Caki2 (cell line): ENCODE measurements at regions not wholly inside any gene's neighbourhood (a gene's known extent, or its start where the extent isn't known, plus 50 kb on each side); places are given as distances from the start of the nearest gene placed in this dataset.

ENCODE experiments used
- DNase-seq: peaks from one replicate; pipeline ENCODE4 v3.0.0-alpha.2; 2015; ENCODE audit warnings: low read depth
- in situ Hi-C: cut with HindIII; loops from 2 replicates; pipeline ENCODE4 v1.10.0; 2016; ENCODE audit warnings: low sequenced_read_pairs, low pct_unique_long_range_greater_than_20kb, mixed read lengths

- in situ Hi-C loops: no loop called here
- DNase-seq: no peak
These were observed 405.8 kb upstream of the ADAMTS9 start for GRCh38 chr3:65093641-65094040.

DNA sequence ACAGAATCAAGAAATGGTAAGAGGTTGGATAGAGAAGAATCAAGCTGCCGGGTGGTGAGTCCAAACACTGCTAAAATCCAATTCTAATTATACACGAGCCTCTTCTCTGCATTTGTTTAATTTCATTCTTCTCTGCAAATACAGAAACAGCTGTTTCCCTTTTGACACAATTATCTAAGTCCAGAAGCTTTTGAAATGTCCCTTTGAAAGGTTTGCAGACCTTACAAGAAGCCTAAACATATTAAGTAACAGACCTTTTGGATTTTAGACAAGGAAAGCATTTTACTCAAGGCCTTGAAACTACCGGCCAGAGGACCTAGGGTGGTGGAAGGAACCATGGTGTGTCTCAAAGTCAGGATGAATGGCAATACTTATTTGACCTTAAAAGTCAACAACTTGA is 403.8 kb upstream of the ADAMTS9 start:
- no peak for DNase-seq
- in situ Hi-C loops: no loop called here

DNA sequence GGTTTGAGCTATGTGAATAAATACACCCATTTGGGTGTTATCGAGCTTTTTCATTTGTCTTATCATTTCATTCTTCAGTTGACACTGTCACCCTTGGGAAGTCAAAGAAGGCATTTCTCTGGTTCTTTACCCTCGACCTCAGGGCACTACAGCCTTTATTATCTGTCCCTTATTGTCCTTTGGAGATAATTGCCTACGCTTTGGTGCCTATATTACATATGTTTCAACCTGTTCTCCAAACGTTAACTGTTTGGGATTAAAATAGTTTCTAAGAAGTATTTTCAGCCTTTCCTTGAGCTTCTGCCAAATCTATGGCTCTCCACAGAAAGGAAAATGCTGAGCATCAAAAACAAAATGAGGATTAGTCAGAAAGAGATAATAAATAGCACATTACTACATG is 395.4 kb upstream of the ADAMTS9 start:
- in situ Hi-C loops: no loop called here
- DNase-seq: no peak

DNA sequence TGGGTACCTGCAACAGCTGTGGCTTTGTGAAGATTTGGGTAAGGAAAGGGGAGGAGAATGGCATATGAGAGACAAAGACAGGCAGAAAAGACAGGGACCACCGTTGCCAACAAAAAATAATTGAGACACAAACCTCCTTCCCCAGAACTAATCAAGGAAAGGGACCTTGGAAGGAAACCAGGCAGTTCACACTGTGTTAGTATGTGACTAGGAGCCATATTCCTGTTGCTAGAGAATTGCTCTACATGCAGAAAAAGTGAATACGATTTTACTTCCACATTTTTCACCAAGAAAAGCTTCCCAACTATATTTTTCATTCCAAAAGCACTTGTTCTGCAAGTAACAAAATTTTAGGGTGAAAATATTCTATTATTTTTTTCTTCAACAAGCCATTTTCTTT is 393.7 kb upstream of the ADAMTS9 start:
- in situ Hi-C loops: no loop called here
- DNase-seq: no peak

GRCh38 chr3:65080432-65080831 is 392.6 kb upstream of the ADAMTS9 start:
- no peak for DNase-seq
- in situ Hi-C loops: no loop called here

DNA sequence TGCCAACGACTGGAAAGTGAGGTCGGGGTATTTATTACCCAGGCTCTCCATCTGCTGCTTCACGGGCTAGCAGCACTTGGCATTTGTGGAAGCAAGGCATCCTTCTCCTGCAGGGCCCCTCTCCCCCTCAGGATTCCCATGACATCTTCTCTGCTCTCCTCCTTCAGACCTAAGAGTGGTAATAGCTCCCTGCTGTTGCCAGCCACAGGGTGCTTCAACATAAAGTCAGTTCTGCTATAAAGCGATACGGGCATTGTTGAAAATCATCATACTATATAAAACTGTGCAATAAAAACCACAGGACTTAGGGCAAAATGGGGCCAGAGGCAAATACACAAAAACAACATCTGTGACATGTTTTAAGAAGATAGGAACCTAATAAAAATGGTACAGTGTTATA is 391.8 kb upstream of the ADAMTS9 start:
- DNase-seq: no peak
- in situ Hi-C loops: no loop called here

GRCh38 chr3:65078748-65079147 is 390.9 kb upstream of the ADAMTS9 start:
- no peak for DNase-seq
- in situ Hi-C loops: no loop called here

DNA sequence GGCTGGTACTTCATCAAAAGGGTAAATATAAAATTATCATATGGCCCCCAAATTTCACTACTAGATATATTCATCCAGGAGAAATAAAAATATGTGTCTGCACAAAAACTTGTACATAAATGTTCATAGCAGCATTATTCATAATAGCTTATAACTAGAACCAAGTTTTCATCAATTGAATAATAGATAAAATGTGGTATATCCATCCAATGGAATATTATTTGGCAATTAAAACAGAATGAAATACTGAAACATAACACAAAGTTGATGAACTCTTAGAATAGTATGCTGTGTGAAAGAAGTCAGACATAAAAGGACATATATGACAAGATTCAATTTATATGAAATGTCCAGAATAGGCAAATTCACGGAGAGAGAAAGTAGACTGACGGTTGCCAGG is 389.3 kb upstream of the ADAMTS9 start:
- in situ Hi-C loops: no loop called here
- DNase-seq: no peak

GRCh38 chr3:65070968-65071367 is 383.2 kb upstream of the ADAMTS9 start:
- DNase-seq: no peak
- in situ Hi-C loops: no loop called here

DNA sequence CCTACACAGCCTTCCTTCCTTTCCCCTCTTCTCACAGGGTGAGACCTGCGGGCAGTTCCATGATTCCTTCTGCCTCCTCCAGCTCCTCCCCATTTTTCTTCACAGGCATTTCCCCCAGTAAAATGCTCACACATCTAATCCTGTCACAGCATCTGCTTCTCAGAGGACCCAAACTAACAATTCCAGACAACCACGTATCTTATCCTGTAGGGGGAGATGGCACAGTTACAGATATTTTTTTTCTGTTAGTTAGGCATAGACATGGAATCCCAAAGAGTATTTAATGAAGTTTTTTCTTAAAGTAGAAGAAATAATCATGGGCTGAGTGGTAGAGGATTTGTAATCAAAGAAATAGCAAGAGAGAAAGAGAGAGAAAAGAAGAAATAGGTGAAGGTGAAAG is 373.1 kb upstream of the ADAMTS9 start:
- in situ Hi-C loops: no loop called here
- no peak for DNase-seq

DNA sequence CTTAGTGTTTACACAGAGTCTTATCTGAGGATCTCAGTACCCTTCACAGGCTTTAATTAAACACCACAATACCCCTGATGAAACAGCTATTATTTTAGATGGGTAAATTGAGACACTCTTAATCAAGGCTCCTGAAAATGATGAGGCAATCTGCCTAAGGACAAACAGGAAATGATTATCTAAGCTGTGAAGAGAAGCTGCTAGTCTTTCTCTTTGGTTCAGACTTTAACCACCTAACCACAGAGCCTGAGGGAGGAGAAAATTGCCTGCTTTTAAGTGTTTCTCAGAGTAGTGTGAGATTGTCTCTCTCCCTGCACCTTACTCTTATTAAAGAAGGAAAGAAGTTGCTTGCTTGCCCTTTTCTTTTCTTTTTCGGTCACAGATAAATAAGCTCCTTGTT is 364.3 kb upstream of the ADAMTS9 start:
- in situ Hi-C loops: no loop called here
- DNase-seq: no peak

- no peak for DNase-seq
- in situ Hi-C loops: no loop called here
These were observed 360.4 kb upstream of the ADAMTS9 start for GRCh38 chr3:65048151-65048550.

DNA sequence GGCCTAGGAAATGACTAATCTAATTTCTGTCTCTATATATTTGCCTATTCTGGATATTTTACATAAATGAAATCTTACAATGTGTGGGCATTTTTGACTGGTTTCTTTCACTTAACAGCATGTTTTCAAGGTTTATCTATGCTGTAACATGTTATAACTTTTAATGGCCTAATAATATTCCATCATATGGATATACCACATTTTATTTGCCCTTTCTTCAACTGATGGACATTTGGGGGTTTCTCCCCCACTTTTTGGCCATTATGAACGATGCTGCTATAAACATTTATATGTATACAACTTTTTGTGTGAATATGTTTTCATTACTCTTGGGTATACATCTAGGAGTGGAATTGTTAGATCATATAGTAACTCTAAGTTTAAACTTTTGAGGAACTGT is 357.3 kb upstream of the ADAMTS9 start:
- in situ Hi-C loops: no loop called here

DNA sequence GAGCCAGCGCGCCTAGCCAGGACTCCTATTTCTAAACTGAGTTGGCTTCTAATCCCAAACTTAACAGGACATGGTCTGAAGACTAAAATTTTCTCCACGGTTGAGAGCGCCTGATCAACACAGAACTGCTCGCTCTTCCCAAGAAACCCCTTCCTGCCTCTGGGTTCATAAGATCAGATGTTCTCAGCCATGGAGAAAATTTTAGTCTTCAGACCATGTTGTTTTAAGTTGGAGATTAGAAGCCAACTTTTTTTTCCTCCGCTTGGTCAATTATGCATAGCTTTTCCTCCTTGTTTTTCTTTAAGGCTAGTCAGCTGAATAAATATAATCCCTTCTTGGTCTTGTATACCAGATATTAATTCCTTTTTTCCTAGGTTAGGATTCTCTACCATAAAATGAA is 356.6 kb upstream of the ADAMTS9 start:
- peak; percentile 62 for DNase-seq
- in situ Hi-C loops: no loop called here

More for the DNA sequence above, 357.3 kb upstream of the ADAMTS9 start:
- no peak for DNase-seq

GRCh38 chr3:65042675-65043074 is 354.9 kb upstream of the ADAMTS9 start:
- DNase-seq: no peak
- in situ Hi-C loops: no loop called here

DNA sequence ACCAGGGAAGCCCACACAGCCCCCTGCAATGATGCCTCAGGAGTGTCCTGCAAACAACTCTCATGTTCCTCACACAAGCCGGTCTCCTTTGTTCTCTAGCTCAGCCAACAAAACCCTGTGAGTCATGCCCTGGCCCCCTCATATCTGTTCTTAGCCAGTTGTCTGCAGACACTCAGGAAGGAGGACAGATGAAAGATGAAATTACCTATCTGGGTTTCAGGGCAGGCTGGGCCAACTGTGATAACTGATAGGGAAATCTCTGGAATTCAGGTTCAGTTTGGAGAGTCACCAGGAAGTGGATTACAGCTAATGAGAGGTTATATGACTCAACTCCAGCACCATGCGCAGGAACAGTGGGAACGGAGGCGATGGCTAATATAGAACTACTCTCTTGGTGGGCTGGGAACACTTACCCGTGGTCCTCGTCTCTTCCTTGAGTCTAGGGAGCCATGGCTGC is 352.0 kb upstream of the ADAMTS9 start:
- DNase-seq: no peak
- in situ Hi-C loops: no loop called here

GRCh38 chr3:65037861-65038260 is 350.1 kb upstream of the ADAMTS9 start:
- in situ Hi-C loops: no loop called here
- no peak for DNase-seq

DNA sequence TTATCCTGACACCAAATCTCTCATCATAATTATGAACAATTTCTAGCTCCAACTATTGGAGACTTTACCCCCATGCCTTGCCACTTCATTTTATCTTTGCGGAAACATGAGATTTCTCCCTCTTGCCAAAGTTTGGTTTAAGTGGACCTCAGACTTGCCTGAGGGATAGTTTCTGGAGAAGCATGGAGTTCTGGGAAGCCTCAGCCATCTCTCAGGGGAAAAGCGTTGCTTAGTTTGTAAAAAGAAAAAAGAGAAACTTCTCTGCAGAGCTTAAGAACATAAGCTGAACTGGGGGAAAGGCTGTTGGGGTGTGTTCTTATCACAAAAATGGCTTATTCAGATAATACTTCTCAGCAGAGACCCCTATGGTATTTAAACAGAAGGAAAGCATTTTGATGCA is 347.4 kb upstream of the ADAMTS9 start:
- in situ Hi-C loops: no loop called here
- DNase-seq: no peak

DNA sequence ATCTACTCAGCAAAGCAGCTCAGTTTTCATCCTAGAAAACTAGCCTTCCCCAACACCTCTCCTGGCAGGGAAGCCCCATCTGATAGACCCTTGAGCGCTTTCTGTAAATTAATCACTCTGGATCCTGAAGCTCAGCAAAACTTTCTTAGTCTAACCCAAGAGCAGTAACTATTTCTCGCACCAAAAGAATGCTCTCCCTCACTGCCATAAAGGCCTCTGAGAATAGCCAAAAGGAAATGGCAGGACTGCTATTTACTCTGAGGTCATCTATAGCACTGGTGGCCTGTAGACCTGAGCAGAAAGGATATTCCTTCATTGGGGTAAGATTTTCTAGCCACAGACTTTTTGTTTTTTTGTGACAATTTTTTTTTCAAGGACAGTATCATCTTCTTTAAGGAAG is 345.8 kb upstream of the ADAMTS9 start:
- in situ Hi-C loops: no loop called here
- no peak for DNase-seq

DNA sequence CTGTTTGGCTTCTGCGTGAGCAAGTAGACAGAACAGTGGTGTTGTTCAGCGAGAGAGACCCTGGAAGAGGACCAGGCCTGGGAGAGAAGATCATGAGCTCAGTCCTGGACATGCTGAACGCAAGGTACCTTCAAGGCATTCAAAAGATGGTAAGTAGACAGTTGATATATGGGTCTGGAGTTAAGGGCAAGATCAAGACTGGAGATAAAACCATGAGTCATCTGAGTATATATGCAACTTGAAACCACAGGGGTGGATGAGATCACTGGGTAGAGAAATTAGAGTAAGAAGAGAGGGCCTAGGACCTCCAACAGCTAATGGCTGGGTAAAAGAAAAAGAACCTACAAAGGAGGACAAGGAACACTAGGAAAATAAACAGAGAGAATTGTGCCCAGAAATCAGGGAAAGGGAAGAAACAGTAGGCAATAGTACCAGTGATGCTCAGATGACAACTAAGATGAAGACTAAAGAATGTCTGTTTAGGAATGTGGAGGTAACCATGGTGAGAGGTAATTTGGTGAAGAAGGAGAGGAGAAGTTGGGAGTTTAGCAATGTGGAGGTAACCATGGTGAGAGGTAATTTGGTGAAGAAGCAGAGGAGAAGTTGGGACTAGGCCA is 343.2 kb upstream of the ADAMTS9 start:
- in situ Hi-C loops: no loop called here
- DNase-seq: peak; percentile 66
